K562 (cell line): ENCODE measurements at regions not wholly inside any gene's neighbourhood (a gene's known extent, or its start where the extent isn't known, plus 50 kb on each side); places are given as distances from the start of the nearest gene placed in this dataset.

Source experiments
- ATAC-seq: fragments of 200-7000 bp; cut with Tn5 transposase; 3 replicates; pipeline ENCODE4 v1.9.1; 2020; ENCODE audit warnings: moderate library complexity
- BruUV-seq: library from RNA; stranded (reverse); fragments of 400-500 nt; replicated peaks from 2 replicates; lab custom pipeline; 2021; lab: Mats Ljungman, UMichigan
- CTCF ChIA-PET: fragments of 300-600 bp; formaldehyde crosslinking; extraction: SDS; loops from one replicate; lab custom pipeline; 2021; ENCODE audit warnings: low intra/inter-chr PET ratio; lab: Yijun Ruan, JAX
- POLR2A ChIA-PET: fragments of 300-600, 350-650 bp; sonication (Branson Sonifier 250); formaldehyde crosslinking; extraction: SDS; loops from one replicate; lab custom pipeline; 2021; ENCODE audit warnings: antibody characterized with exemption, inconsistent platforms; lab: Yijun Ruan, JAX
- DNase-seq, 4 experiments: peaks; one replicate each; pipeline versions ENCODE4 v3.0.0 to v3.0.0-alpha.2; 2011 to 2018; ENCODE audit warnings: low spot score in 3 of 4, mixed read lengths in 3 of 4; ENCODE audit errors: extremely low read depth in 1 of 4
- FAIRE-seq: peaks from 2 replicates; lab custom pipeline; 2011; peaks lifted over from hg19 to GRCh38; lab: Jason Lieb, UNC
- H2AFZ ChIP-seq: 2 replicates; pipeline ENCODE4 v1.6.0; 2011; ENCODE audit warnings: low read depth, low read length, control low read depth, inconsistent platforms
- H3K27ac ChIP-seq: fragments of 200-600 bp; 3 replicates; pipeline ENCODE4 v1.8.0; 2011; ENCODE audit warnings: low read depth, mild to moderate bottlenecking, control low read depth, inconsistent platforms, low read length, moderate library complexity, mixed read lengths; ENCODE audit errors: extremely low read depth
- H3K27me3 ChIP-seq, 2 experiments: fragments of 300-600 bp in 1 of 2; 2 replicates in 1 of 2; 3 replicates in 1 of 2; pipeline versions ENCODE4 v1.6.0 to v1.8.0; 2011; ENCODE audit warnings: inconsistent platforms in 2 of 2, low read length in 2 of 2, mild to moderate bottlenecking in 1 of 2, mixed read lengths in 1 of 2, moderate library complexity in 1 of 2; ENCODE audit not compliant: control insufficient read depth in 2 of 2, insufficient read depth in 2 of 2
- H3K36me3 ChIP-seq: fragments of 300-600 bp; 3 replicates; pipeline ENCODE4 v1.8.0; 2011; ENCODE audit warnings: mild to moderate bottlenecking, low read length, inconsistent platforms; ENCODE audit not compliant: control insufficient read depth, insufficient read depth
- H3K4me1 ChIP-seq, 2 experiments: fragments of 200-600 bp in 1 of 2; replicated peaks in 1 of 2; 2 replicates in 1 of 2; 3 replicates in 1 of 2; pipeline versions ENCODE4 v1.5.1 to v1.8.0; 2011; ENCODE audit warnings: inconsistent platforms in 2 of 2, low read length in 2 of 2, mild to moderate bottlenecking in 1 of 2, mixed read lengths in 1 of 2, moderate library complexity in 1 of 2; ENCODE audit not compliant: control insufficient read depth in 2 of 2, insufficient read depth in 2 of 2
- H3K4me2 ChIP-seq: 2 replicates; pipeline ENCODE4 v1.6.1; 2011; ENCODE audit warnings: low read length, control low read depth, inconsistent platforms, mixed read lengths; ENCODE audit not compliant: insufficient read depth
- H3K4me3 ChIP-seq: fragments of 200-600 bp; sonication (generic), shearing (Covaris generic); 2 replicates; pipeline ENCODE4 v1.5.1; 2016; ENCODE audit warnings: control low read depth, inconsistent platforms
- H3K79me2 ChIP-seq: fragments of 200-600 bp; 3 replicates; pipeline ENCODE4 v1.8.0; 2011; ENCODE audit warnings: low read length, inconsistent platforms; ENCODE audit not compliant: control insufficient read depth, insufficient read depth
- H3K9ac ChIP-seq, 2 experiments: 2 replicates each; pipeline versions ENCODE4 v1.6.0 to v1.6.1; 2011; ENCODE audit warnings: low read depth in 2 of 2, low read length in 2 of 2, control low read depth in 1 of 2, inconsistent platforms in 1 of 2, mild to moderate bottlenecking in 1 of 2, mixed read lengths in 1 of 2; ENCODE audit not compliant: insufficient read depth in 1 of 2
- H3K9me1 ChIP-seq: one replicate; pipeline ENCODE4 v1.6.0; 2011; ENCODE audit warnings: inconsistent platforms, mild to moderate bottlenecking, low read length, moderate library complexity; ENCODE audit not compliant: control insufficient read depth, insufficient read depth
- H3K9me3 ChIP-seq: replicated peaks from 2 replicates; pipeline ENCODE4 v1.5.1; 2011; ENCODE audit warnings: low read depth, low read length, inconsistent platforms; ENCODE audit not compliant: control insufficient read depth, insufficient read depth
- H4K20me1 ChIP-seq: replicated peaks from 2 replicates; pipeline ENCODE4 v1.6.1; 2011; ENCODE audit warnings: low read length, inconsistent platforms, mixed read lengths; ENCODE audit not compliant: control insufficient read depth, insufficient read depth
- AFF1 ChIP-seq, 2 experiments: fragments of 450-650 bp; IDR thresholded peaks; 2 replicates each; pipeline ENCODE4 v1.6.1; 2018; ENCODE audit warnings: mild to moderate bottlenecking in 2 of 2, low read depth in 1 of 2; ENCODE audit not compliant: partially characterized antibody in 2 of 2
- CHD2 ChIP-seq: IDR thresholded peaks from 2 replicates; pipeline ENCODE4 v1.6.1; 2011; ENCODE audit warnings: low read depth, low read length
- CTBP1 ChIP-seq: fragments of 450-650 bp; IDR thresholded peaks from 2 replicates; pipeline ENCODE4 v1.6.1; 2016; ENCODE audit warnings: borderline replicate concordance
- NFRKB ChIP-seq: fragments of 450-650 bp; IDR thresholded peaks from 2 replicates; pipeline ENCODE4 v1.6.1; 2016; ENCODE audit warnings: low read depth
- RNF219 ChIP-seq: fragments of 250-450 bp; sonication (Bioruptor Pico); IDR thresholded peaks from 2 replicates; pipeline ENCODE4 v1.5.0; 2022; ENCODE audit warnings: mild to moderate bottlenecking
- SAP30 ChIP-seq: fragments of 200-600 bp; sonication (generic); IDR thresholded peaks from 2 replicates; pipeline ENCODE4 v1.6.1; 2012; ENCODE audit warnings: borderline replicate concordance, low read depth, mild to moderate bottlenecking, moderate library complexity, low read length, control low read depth, inconsistent platforms; ENCODE audit not compliant: insufficient read depth, poor library complexity, severe bottlenecking
- SNRNP70 ChIP-seq: fragments of 200-400 bp; formaldehyde crosslinking; optimal IDR thresholded peaks from 2 replicates; pipeline ENCODE3; 2017; ENCODE audit warnings: low read depth, low read length
- XRCC3 ChIP-seq: fragments of 450-650 bp; IDR thresholded peaks from 2 replicates; pipeline ENCODE4 v1.6.1; 2017; ENCODE audit warnings: mild to moderate bottlenecking, moderate library complexity
- ZNF695 ChIP-seq: fragments of 450-650 bp; formaldehyde crosslinking; IDR thresholded peaks from 2 replicates; pipeline ENCODE4 v1.4.0; 2020; ENCODE audit warnings: mild to moderate bottlenecking, moderate library complexity
- WGBS: fragments of 100-300 bp; shearing (Covaris generic); methylation state at CpG from one replicate; pipeline ENCODE4 v1.1.6; 2016; ENCODE audit warnings: low coverage, mixed read lengths; ENCODE audit not compliant: insufficient coverage; ENCODE audit errors: missing lambda C conversion rate; 5-methylcytosine and 5-hydroxymethylcytosine counted together
- in situ Hi-C: fragments of 300-500 bp; cut with MboI; formaldehyde crosslinking; loops from 4 replicates; pipeline ENCODE4 v1.15.0; 2018; ENCODE audit warnings: inconsistent platforms, mixed read lengths
- intact Hi-C: fragments of 100-400 bp; cut with micrococcal nuclease; formaldehyde crosslinking; loops from 2 replicates; pipeline ENCODE4 v1.14.2; 2022

GRCh38 chr15:85976986-85977385, 102.7 kb upstream of the AGBL1 start:
- no peak overlapping the region for H3K4me2 ChIP-seq
- no peak for FAIRE-seq
- in situ Hi-C loops: no loop called here
- no peaks in the 10 kb centered on the region for H3K27me3 ChIP-seq
- TF ChIP-seq AFF1 (IDR thresholded peaks at IDR 0.05; ENCODE audit: low read depth in 1 of 2, partially characterized antibody in 2 of 2) (no peak), SAP30 (no peak), RNF219 (CRISPR knock-in tag) (no peak), SNRNP70 (no peak), CTBP1 (no peak), CHD2 (no peak), XRCC3 (no peak), ZNF695 (CRISPR knock-in tag) (no peak), NFRKB (no peak)
- H3K27ac ChIP-seq: no peak overlapping the region
- no peak overlapping the region for H2AFZ ChIP-seq
- no peak for ATAC-seq
- no TSS peak for BruUV-seq
- no peaks in the 10 kb centered on the region for H3K4me1 ChIP-seq
- ChIA-PET CTCF (no interaction called here), POLR2A (no interaction called here)
- H3K36me3 ChIP-seq: no peaks in the 10 kb centered on the region
- H4K20me1 ChIP-seq: no peaks in the 10 kb centered on the region
- no peaks in the 10 kb centered on the region; the same call in 1 of the 2 replicates for H3K9me3 ChIP-seq
- H3K9me1 ChIP-seq: no peaks in the 10 kb centered on the region
- no peak for DNase-seq
- 0% methylated on average over 3 of the region's 3 CpGs for WGBS
- no peak overlapping the region for H3K4me3 ChIP-seq
- no peak overlapping the region for H3K9ac ChIP-seq
- no peaks in the 10 kb centered on the region for H3K79me2 ChIP-seq
- intact Hi-C loops: no loop called here
